ENCODE measurements at regions not wholly inside any gene's neighbourhood (a gene's known extent, or its start where the extent isn't known, plus 50 kb on each side); places are given as distances from the start of the nearest gene placed in this dataset.

- POLR2A ChIA-PET (ENCODE audit: partially characterized antibody), result no interaction called here
- H2AFZ ChIP-seq (ENCODE audit: low read length), result no peak overlapping the region
- no peaks in the 10 kb centered on the region for H3K27me3 ChIP-seq (replicated peaks in 1 of 4; ENCODE audit: control insufficient read depth in 3 of 4, extremely low read depth in 1 of 4, insufficient read depth in 3 of 4, low read length in 3 of 4)
- no peak overlapping the region for H3K14ac ChIP-seq (ENCODE audit: insufficient read length)
- no peak overlapping the region for H2BK120ac ChIP-seq (replicated peaks; ENCODE audit: low read depth, low read length)
- H4K8ac ChIP-seq (ENCODE audit: extremely low read depth, insufficient read depth, low read length), result no peak overlapping the region
- no peak overlapping the region for H2BK15ac ChIP-seq (ENCODE audit: low read length)
- H3K9me3 ChIP-seq (ENCODE audit: insufficient read depth in 2 of 2, low read depth in 1 of 2, low read length in 1 of 2), result no peaks in the 10 kb centered on the region
- H4K5ac ChIP-seq (ENCODE audit: insufficient read length, low read depth, low read length), result no peak overlapping the region
- no peak overlapping the region for H3K4me3 ChIP-seq (ENCODE audit: extremely low read depth in 1 of 4, insufficient read depth in 2 of 4, low read depth in 3 of 4, low read length in 4 of 4)
- H3K36me3 ChIP-seq (ENCODE audit: control insufficient read depth in 2 of 4, insufficient read depth in 4 of 4, low read length in 3 of 4), result no peaks in the 10 kb centered on the region
- H3K23ac ChIP-seq (ENCODE audit: insufficient read length), result no peak overlapping the region
- no peak overlapping the region for H3K9ac ChIP-seq (replicated peaks in 1 of 4; ENCODE audit: extremely low read depth in 1 of 4, low read depth in 3 of 4, low read length in 3 of 4)
- no peak overlapping the region for H3K18ac ChIP-seq (ENCODE audit: extremely low read depth, low read length)
- no peaks in the 10 kb centered on the region for H3K23me2 ChIP-seq (ENCODE audit: low read depth, low read length)
- H3K79me2 ChIP-seq (ENCODE audit: control insufficient read depth in 1 of 2, insufficient read depth in 2 of 2, low read length in 2 of 2), result no peaks in the 10 kb centered on the region
- no peak overlapping the region for H2BK12ac ChIP-seq (ENCODE audit: low read depth, low read length)
- H3K27ac ChIP-seq (ENCODE audit: low read depth, low read length), result no peak overlapping the region
- H3K4ac ChIP-seq (replicated peaks; ENCODE audit: insufficient read length, low read depth, low read length), result no peak overlapping the region
- no peak for FAIRE-seq
- H3K79me1 ChIP-seq (ENCODE audit: low read depth, low read length), result no peaks in the 10 kb centered on the region
- DNase-seq (ENCODE audit: low read depth in 1 of 2, low spot score in 2 of 2), result no peak
- 92% methylated on average over 2 of the region's 2 CpGs; no CpG with 5 or more reads in 1 of the 2 experiments for WGBS, 2 experiments (ENCODE audit: extremely low coverage in 1 of 2, insufficient coverage in 1 of 2, insufficient read length in 1 of 2, insufficient replicate concordance in 2 of 2, low coverage in 1 of 2, low lambda C conversion rate in 2 of 2, missing lambda C conversion rate in 1 of 2)
- no peaks in the 10 kb centered on the region for H3K4me1 ChIP-seq (replicated peaks in 1 of 4; ENCODE audit: control insufficient read depth in 3 of 4, insufficient read depth in 4 of 4, low read length in 3 of 4)
- no peak overlapping the region for H2BK20ac ChIP-seq (ENCODE audit: low read length)
- H4K20me1 ChIP-seq (replicated peaks in 1 of 2; ENCODE audit: control insufficient read depth in 1 of 2, insufficient read depth in 2 of 2, low read length in 2 of 2), result no peaks in the 10 kb centered on the region
- H2AK5ac ChIP-seq (ENCODE audit: low read depth, low read length), result no peak overlapping the region
- CTCF ChIA-PET (ENCODE audit: partially characterized antibody), result no interaction called here
- H2BK5ac ChIP-seq (ENCODE audit: low read depth, low read length), result no peak overlapping the region
- no peak overlapping the region for H4K91ac ChIP-seq (replicated peaks; ENCODE audit: insufficient read length, low read length)
- H3K4me2 ChIP-seq (ENCODE audit: insufficient read depth in 1 of 2, low read depth in 2 of 2, low read length in 2 of 2), result no peak overlapping the region
- no peak overlapping the region for H3K56ac ChIP-seq (replicated peaks; ENCODE audit: insufficient read length, low read depth, low read length)
- TF ChIP-seq SIRT6 (IDR thresholded peaks at IDR 0.05; ENCODE audit: low read length) (no peak), BRCA1 (IDR thresholded peaks at IDR 0.05; ENCODE audit: low read depth, low read length) (no peak), JUN (IDR thresholded peaks at IDR 0.05; ENCODE audit: low read depth, low read length) (no peak), KDM5A (IDR thresholded peaks at IDR 0.05; ENCODE audit: low read length) (no peak), SRF (IDR thresholded peaks at IDR 0.05; ENCODE audit: low read depth, low read length) (no peak), HDAC2 (IDR thresholded peaks at IDR 0.05; ENCODE audit: borderline replicate concordance in 1 of 2, low read depth in 2 of 2, low read length in 2 of 2) (no peak), EP300 (IDR thresholded peaks at IDR 0.05; ENCODE audit: borderline replicate concordance in 1 of 2, low read depth in 2 of 2, low read length in 2 of 2) (no peak), SIN3A (conservative IDR thresholded peaks at IDR 0.05 in 1 of 2, IDR thresholded peaks at IDR 0.05 in 1 of 2; ENCODE audit: low read depth in 1 of 2, low read length in 2 of 2) (no peak), RAD21 (IDR thresholded peaks at IDR 0.05 in 1 of 2, conservative IDR thresholded peaks at IDR 0.05 in 1 of 2; ENCODE audit: low read depth in 2 of 2, low read length in 2 of 2) (no peak), CHD2 (IDR thresholded peaks at IDR 0.05; ENCODE audit: low read length) (no peak), NANOG (IDR thresholded peaks at IDR 0.05; ENCODE audit: insufficient read depth, low read depth, low read length, poor library complexity, severe bottlenecking) (no peak), TEAD4 (IDR thresholded peaks at IDR 0.05; ENCODE audit: low read depth, low read length) (no peak), FOSL1 (IDR thresholded peaks at IDR 0.05; ENCODE audit: insufficient read depth, low read depth, low read length) (no peak)
- TF ChIP-seq, protein P1, sequence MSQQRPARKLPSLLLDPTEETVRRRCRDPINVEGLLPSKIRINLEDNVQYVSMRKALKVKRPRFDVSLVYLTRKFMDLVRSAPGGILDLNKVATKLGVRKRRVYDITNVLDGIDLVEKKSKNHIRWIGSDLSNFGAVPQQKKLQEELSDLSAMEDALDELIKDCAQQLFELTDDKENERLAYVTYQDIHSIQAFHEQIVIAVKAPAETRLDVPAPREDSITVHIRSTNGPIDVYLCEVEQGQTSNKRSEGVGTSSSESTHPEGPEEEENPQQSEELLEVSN (IDR thresholded peaks at IDR 0.05), result no peak
Measured at GRCh38 chr11:104510169-104510568, 346.2 kb upstream of the PDGFD start.

Data from H1 (cell line).